G401.6 (cell line): ENCODE measurements at regions not wholly inside any gene's neighbourhood (a gene's known extent, or its start where the extent isn't known, plus 50 kb on each side); places are given as distances from the start of the nearest gene placed in this dataset.
"Not testable (repeated sequence)": the region's sequence is repeated elsewhere in the genome, so short reads cannot be mapped to it uniquely, and the experiment has no call there.

Source experiments
- FAIRE-seq: peaks from 2 replicates; lab custom pipeline; 2012; peaks lifted over from hg19 to GRCh38; lab: Jason Lieb, UNC

DNA sequence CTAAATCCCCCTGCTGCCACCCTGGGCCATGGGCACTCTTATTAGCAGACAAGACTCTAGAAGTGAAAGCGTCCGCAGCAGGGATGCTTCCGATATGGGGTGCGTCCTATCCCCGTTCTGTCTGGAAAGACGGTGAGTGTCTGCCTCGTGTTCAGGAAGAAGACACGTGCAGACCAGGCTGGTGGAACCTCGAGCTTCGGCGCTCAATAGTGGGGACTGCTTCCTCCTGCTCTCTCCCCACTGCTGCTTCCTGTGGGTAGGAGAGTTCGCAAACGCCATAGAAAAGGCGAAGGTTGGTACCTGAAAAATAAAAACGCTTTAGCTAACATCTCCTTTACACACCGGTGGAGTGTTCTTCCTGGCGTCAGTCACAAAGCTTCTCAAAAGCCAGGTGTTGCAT, 67.7 kb upstream of the LYZL2 start:
- FAIRE-seq, result not testable (repeated sequence)

DNA sequence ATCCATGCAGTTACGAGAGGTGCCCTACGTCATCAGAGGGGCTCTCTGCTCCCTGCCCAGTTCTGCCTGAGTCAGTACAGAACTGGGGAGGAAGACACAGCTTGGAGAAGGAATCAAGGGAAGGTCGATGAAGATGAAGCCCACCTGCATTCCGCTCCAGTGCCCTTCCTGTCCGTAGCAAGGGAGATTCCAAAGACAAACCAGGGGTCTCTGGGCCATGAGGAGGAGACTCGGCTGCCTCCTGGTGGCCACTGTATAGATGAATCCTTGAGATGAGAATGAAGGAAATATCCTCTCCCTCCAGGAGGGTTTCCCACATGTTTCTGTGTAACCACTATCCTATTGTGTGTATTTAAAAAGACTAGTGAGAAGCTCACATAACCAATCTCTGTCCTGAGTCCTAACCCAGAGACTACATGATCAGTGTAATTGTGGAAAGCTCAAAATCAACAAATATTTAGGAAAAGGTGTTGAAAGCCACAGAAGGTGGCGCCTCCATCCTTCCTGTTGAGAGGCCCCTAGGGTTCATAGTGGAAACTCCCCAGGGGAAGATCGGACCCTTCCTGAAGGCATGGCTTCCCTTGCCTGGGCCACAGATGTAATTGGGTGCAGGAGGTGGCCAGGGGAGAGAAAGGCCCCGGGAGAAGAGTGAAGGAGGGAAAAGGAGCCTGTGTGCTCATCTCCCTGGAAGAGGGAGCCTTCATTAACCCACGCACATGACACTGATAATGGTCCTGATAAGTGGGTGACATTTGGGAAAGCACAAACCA, 67.0 kb upstream of the LYZL2 start:
- FAIRE-seq, result not testable (repeated sequence)

DNA sequence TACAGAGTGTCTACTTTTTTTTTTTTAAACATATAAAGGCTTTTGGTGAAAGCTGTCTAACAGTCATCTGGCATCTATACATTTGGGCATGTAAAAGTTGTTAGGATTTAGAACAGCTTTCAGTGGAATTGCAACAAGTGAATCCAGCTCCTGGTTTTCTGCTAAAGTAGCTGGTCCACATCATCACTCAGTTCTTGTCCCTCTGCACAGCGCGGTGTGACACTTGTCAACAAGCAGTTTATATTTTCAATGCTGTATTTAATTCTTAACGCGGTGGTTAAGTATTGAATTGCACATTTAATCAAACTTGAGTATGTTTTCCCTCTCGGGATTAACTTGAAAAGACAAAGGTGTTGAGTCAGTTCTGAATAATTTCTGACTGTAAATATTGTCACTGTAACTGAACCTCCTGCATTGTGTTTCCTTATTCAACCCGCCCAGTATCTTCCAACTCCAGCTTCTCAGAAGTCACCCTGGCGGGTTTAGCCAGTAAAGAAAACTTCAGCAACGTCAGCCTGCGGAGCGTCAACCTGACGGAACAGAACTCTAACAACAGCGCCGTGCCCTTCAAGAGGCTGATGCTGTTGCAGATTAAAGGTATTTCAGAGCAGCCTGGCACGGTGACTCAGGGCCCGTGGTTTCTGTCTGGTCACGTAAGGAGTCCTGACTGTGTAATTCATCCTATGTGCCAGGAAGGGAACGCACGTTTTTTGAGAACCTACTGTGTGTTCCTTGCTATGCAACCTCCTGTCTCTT, 66.1 kb upstream of the LYZL2 start:
- FAIRE-seq, result not testable (repeated sequence)

DNA sequence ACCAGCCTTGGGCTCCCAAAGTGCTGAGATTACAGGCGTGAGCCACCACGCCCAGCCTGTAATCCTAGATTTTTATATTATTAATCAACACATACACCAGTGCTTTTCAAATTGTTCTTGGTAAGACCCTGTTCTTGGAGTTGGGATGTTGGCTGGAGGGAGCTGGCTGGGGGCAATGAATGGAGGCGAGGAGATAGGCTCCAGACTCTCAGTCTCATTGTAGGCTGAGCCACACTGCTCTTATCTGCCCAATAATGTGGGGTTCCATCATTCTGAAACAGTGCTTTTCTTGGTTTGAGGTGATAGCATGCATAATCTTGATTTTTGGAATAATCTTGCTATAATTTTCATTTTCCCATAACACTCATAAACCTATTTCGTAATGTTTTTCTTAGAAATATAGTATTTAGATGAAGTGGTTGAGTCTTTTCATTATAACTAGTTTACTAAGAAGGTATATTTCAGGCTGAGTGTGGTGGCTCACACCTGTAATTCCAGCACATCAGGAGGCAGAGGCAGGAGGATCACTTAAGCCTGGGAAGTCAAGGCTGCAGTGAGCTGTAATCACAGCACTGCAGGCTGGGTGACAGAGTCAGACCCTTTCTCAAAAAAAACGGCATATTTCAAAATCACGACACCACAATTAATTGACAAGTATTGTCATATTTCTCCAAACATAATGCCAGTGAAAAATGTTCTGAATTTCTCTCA, 65.1 kb upstream of the LYZL2 start:
- no peak for FAIRE-seq

DNA sequence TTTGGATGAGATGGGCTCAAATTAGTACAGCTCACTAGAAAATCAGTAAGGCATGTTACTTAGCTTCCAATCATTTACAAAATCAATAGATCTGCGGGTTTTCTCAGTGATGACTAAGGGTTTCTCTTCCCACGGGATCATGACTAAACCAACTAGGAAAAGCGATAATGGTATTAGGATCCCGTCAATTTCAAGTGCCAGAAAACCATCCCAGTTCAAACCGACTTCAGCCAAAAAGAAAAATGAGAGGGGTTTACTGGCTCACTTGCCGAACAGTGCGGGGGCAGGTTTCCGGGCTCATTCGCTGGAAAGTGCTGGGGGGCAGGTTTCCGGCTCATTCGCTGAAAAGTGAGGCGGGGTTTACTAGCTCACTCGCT, 62.1 kb upstream of the LYZL2 start:
- FAIRE-seq, result no peak

DNA sequence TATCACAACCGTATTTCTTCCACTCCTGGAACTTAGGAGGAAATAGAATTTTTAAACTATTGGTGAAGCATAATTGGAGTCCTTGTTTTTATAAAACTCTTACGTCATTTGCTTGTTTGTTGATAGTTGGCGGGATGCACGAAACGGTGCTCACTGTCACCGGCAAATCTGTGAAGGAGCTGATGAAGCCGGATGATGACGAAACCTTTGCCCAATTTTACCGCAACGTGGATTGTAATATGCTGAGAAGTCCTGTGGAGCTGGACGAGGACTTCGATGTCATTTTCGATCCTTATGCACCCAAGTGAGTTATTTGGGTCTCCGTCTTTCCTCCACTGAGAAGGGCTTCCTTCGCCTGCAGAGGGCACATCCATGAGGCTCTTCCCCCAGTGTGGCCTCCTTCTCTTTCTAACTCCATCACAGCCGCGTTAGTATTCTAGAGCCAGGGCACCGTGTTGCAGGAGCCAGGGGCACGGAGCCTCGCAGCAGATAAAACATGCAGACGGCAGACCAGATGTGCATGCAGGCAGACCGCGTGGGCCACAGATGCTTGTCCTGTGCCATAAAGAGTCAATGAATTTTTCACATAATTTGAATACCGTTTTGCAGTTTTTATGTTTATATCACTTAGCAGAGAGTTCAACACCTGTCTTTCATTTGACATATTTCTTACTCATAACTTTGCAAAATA, 61.5 kb upstream of the LYZL2 start:
- not testable (repeated sequence) for FAIRE-seq

DNA sequence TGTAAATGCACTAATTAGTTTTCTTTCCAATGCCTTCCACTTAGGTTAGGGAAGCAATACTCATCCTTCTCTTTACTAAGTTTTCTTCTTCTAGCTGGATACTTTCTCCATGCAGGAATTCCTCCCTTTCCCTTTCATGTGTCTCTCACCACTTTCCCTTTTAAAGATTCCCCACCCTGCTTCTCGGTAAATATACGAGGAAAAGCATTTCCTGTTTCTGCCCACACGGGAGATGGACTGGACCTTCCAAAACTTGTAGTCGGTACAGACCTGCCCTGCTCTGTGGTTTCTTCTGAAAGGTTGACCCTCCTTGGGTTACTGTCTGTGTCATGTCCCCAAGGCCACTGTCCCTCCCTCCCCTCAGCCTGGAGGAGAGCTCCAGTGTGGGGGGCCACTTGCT, 58.9 kb upstream of the LYZL2 start:
- FAIRE-seq, result no peak

DNA sequence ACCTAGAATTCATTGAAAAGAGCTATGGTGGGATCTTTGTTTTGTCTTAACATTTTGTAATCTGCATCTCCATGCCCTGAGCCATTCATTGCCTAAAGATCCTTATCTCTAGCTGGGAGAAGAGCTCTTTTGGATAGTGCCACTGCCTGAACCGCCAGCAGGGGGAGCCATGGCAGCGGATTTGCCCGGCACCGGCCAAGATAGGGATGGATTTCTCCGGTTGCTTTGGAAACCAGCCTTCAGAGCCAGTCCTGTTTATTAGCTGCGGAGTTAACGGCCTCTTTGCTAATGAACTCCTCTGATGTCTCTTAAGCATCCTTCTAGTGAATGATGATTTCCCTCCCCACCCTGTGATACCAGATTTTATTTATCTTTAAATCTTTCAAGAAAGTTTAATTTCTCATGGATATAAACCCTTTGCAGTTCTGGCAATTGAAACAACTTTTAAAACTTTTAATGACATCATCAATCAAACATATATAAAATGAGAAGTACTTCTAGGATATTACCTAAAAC, 58.2 kb upstream of the LYZL2 start:
- FAIRE-seq, result no peak

DNA sequence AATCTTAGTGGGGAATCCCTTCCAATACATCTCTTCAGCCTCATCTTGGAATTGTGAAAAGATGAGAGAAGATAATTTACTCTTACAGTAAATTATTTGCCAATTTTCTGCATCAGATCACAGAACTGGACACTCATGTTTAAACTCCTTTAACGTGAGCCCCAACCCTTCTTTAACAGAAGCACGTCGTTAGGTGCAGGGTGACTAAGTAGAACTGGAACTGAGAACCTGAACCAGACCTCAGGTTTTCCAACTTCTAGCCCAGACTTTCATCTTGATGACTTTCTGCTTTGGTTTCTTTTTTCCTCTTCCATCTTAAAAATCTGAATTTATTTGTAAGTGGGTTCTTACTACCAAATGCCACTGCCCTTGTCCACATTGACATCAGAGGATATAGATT, 57.2 kb upstream of the LYZL2 start:
- no peak for FAIRE-seq

DNA sequence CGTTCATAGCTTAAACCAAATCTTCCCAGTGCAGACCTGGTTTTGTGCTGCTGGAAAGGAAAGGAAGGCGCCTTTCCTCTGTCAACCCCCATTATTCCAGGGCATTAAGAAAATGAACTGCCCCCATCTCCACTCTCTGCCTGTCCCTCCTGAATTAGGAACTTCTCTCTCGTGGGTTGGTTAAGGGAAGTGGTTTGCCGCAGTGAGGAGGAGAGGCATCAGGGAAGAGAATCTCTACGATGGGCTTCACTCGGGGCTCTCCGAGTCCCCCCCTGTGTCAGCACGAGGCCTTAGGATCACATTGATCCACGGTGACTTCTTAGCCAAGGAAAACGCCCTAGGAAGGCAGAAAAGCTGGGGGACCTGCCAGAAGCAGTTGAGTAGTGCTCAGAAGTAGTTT, 53.9 kb upstream of the LYZL2 start:
- no peak for FAIRE-seq

DNA sequence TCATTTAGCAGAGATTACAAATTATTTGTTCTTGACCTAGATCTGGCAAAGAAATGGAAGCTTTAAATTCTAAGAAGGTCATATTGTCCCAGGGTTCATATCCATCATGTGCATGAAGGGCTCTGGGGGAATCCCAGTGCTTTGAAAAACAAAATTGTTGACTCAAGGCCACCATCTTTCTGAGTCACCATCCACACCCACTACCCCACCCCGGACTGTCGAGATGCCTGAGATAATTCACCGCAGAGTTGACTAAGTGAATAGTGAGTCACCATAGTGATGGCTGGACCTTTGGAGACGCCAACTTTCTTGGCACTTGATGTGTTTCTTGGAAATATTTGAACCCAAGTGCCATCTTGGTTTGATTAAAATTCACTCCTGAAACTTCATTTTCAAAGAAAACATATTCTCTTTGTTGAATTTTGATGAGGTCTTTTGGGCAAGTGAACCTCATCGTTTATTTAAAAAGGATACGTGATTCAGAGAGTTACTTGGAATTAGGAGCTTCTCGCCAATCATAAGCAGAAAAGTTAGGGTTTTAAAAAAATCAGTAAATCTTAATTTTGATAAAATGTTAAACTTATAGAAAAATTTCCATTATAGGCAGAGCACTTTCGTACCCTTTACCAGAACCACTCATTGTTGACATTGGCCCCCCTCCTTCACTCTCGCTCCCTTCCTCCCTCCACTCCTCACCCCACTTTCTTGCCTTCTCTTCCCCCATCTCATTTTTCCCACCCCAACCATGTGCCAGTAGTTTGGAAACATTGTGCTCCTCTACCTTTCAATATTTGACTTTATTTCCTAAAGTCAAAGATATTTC, 53.0 kb upstream of the LYZL2 start:
- not testable (repeated sequence) for FAIRE-seq

DNA sequence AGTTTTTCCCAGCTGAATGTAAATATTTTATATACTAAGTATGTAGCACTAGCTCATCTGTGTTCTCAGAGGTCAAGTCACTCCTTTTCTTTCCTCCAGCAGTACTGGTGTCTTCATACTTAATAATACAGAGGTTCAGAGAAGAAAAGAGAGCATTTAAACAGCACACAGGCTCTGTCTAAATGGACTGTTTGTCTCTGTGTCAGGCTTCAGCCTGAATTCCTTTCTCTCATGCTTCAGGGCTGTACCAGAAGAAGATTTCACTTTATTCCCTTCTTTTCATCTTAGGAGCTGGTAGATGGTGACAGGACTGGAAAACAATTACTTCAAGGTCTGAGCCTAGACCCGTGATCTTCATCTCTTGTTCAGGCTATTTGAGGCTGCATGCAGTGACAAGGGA, 51.4 kb upstream of the LYZL2 start:
- FAIRE-seq, result no peak
